Cardiac muscle cell (in vitro differentiated cells and primary cell): ENCODE measurements at regions not wholly inside any gene's neighbourhood (a gene's known extent, or its start where the extent isn't known, plus 50 kb on each side); places are given as distances from the start of the nearest gene placed in this dataset.
A peak's percentile ranks its signal among the peaks of the same experiment; 100 is the strongest.

ENCODE experiments used
- DNase-seq, 2 donors: peaks; one replicate each; pipeline versions ENCODE4 v3.0.0 to v3.0.0-alpha.2; 2010 to 2017; ENCODE audit warnings: low read depth in 1 of 2, low spot score in 1 of 2
- H3K27ac ChIP-seq: fragments of 200-600 bp; sonication (generic); 2 replicates; pipeline ENCODE4 v1.5.1; 2016
- H3K27me3 ChIP-seq: fragments of 200-600 bp; sonication (generic); 2 replicates; pipeline ENCODE4 v1.6.0; 2016; ENCODE audit warnings: control low read depth
- H3K36me3 ChIP-seq: fragments of 200-600 bp; sonication (generic); 2 replicates; pipeline ENCODE4 v1.5.1; 2016; ENCODE audit warnings: control low read depth
- H3K4me1 ChIP-seq: fragments of 200-600 bp; sonication (generic); 2 replicates; pipeline ENCODE4 v1.8.1; 2017; ENCODE audit warnings: low read depth, mild to moderate bottlenecking, mixed run types
- H3K4me3 ChIP-seq: fragments of 200-600 bp; sonication (generic); 2 replicates; pipeline ENCODE4 v1.5.1; 2016; ENCODE audit warnings: mild to moderate bottlenecking
- H3K9me3 ChIP-seq: fragments of 200-600 bp; sonication (generic); 2 replicates; pipeline ENCODE4 v1.5.1; 2017; ENCODE audit warnings: low read depth, mild to moderate bottlenecking, control low read depth
- TF ChIP-seq, protein P1 (sequence below): IDR thresholded peaks from 2 replicates; pipeline ENCODE4 v1.5.1; 2012; ENCODE audit warnings: low read depth, mild to moderate bottlenecking, low read length

DNA sequence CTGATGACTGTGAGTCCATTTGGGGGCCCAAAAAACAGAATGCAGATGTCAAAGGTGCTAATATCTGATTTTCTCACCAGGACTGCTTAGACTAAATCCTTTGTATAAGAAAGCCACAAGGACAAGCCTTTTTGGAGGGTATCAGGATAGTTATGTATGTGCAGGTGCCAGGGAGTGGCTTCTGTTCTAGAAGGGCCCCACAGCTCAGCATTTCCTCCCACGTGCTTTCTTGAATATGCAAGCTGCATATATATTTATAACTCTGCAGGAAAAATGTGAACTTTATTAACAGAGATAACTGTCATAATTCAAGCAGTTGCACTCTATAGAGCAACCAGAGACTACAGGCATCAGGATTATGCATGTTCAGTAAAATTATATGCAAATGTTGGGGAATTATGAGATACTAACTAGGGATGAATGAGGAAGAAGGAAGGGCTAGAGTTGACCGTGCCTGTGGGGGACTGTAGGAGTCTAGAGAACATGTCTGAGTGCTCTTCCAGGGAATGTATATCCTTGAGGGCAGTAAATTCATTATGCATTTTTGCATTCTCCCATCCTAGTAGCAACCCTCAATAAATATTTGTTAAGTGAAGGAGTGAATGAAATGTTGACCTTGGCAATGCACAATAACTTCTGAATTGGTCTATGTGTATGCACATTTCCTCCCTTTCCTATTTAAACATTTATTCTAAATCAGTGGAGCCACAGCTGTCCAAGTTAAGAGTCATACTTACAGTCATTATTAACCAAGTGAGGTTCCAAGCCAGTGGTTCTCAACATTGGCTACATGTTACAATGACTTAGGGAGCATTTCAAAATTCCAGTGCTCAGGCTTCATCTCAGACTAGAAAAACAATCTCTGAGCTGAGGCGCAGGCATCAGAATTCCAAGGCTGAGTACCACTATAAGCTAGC is 94.8 kb upstream of the ANKRD28 start:
- TF ChIP-seq, protein P1, sequence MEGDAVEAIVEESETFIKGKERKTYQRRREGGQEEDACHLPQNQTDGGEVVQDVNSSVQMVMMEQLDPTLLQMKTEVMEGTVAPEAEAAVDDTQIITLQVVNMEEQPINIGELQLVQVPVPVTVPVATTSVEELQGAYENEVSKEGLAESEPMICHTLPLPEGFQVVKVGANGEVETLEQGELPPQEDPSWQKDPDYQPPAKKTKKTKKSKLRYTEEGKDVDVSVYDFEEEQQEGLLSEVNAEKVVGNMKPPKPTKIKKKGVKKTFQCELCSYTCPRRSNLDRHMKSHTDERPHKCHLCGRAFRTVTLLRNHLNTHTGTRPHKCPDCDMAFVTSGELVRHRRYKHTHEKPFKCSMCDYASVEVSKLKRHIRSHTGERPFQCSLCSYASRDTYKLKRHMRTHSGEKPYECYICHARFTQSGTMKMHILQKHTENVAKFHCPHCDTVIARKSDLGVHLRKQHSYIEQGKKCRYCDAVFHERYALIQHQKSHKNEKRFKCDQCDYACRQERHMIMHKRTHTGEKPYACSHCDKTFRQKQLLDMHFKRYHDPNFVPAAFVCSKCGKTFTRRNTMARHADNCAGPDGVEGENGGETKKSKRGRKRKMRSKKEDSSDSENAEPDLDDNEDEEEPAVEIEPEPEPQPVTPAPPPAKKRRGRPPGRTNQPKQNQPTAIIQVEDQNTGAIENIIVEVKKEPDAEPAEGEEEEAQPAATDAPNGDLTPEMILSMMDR, result no peak
- no peaks in the 10 kb centered on the region for H3K9me3 ChIP-seq
- DNase-seq, result no peak
- H3K4me3 ChIP-seq, result no peak overlapping the region
- no peaks in the 10 kb centered on the region for H3K36me3 ChIP-seq
- no peaks in the 10 kb centered on the region for H3K27me3 ChIP-seq
- H3K4me1 ChIP-seq, result no peaks in the 10 kb centered on the region
- H3K27ac ChIP-seq, result no peak overlapping the region

DNA sequence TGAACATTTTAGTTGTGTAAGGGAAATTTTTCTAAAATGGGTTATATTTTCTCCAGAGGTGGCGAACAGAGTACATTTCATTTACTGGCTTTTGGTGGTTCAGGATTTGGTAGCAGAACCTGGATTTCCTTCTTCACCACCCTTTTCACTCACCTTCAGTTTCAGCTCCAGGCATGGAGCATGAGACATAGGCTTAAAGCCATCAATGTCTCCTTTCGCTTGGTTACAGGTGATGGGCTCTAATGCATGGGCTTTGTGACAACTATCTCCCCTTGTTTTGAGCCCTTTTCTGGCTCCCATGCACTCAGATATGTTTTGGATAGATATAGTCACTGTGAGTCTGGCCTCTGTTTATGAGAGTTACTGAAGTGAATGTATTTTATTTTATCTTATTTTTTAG is 96.6 kb upstream of the ANKRD28 start:
- H3K4me1 ChIP-seq, result no peaks in the 10 kb centered on the region
- DNase-seq, result no peak

DNA sequence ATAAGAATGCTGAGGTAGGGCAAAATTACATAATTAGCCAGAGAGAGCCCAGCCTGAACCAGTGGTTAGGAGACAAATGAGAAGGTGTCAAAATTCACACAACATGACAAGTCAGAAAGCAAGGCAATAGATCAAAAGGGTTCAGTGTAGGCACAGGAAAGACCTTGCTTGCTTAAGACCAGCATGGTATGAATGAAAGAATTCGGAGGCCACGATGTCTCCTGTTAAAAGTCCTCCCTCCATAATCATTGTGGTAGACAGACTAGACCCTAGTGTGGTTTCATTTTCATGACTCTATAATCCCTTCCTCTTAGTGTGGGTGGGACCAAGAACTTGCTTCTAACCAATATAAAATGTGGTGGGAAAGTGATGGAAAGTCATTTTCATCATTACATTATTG is 98.7 kb upstream of the ANKRD28 start:
- Histone ChIP-seq H3K9me3 (no peaks in the 10 kb centered on the region), H3K4me3 (no peak overlapping the region), H3K36me3 (no peaks in the 10 kb centered on the region), H3K27me3 (no peaks in the 10 kb centered on the region), H3K27ac (no peak overlapping the region), H3K4me1 (no peaks in the 10 kb centered on the region)
- TF ChIP-seq, protein P1, result no peak
- DNase-seq, result no peak

More for the DNA sequence above, 96.6 kb upstream of the ANKRD28 start:
- no peaks in the 10 kb centered on the region for H3K9me3 ChIP-seq
- H3K36me3 ChIP-seq, result no peaks in the 10 kb centered on the region
- no peak overlapping the region for H3K4me3 ChIP-seq
- TF ChIP-seq, protein P1, result no peak
- H3K27me3 ChIP-seq, result no peaks in the 10 kb centered on the region
- no peak overlapping the region for H3K27ac ChIP-seq

DNA sequence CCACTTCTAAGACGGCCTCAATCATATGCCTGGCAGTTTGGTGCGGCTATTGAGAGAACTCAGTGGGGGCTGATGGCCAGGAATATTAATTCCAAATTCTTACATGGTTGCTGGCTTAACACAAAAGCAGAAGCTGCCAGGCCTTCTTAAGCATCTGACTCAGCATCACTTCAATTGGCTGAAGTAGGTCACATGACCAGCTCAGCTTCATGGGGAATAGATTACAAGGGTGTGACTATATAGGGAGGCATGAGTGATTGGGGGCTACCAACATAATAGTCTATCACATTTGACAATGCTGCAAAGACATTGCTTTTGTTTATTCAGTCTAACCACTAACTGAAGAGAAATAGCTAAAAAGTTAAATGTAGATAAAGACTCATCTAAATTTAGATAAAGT is 101.6 kb upstream of the ANKRD28 start:
- TF ChIP-seq, protein P1, result no peak
- Histone ChIP-seq H3K9me3 (no peaks in the 10 kb centered on the region), H3K4me3 (no peak overlapping the region), H3K36me3 (no peaks in the 10 kb centered on the region), H3K4me1 (no peaks in the 10 kb centered on the region), H3K27ac (no peak overlapping the region), H3K27me3 (no peaks in the 10 kb centered on the region)
- DNase-seq, result peak in 1 of 2 donors; percentile 40

DNA sequence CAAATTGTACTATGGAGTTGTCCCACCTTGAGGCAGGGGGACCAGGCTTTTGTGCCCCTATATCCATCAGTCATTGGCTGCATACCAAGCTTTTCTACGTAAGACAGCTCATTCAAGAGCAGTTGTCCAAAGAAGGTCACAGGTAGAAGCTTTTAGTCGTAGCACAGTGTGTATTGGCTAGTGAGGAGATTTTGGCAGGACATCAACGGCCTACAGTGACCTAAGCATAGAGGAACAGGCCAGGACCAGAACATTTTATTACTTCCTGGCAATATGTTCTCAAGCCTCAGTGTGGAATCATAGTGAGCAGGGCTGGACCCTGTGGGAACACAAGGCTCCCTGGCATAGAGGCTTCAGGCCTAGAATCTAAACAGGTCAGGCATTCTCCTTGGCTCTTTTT is 105.4 kb upstream of the ANKRD28 start:
- TF ChIP-seq, protein P1, result no peak
- Histone ChIP-seq H3K4me3 (no peak overlapping the region), H3K4me1 (no peaks in the 10 kb centered on the region), H3K27ac (no peak overlapping the region), H3K9me3 (no peaks in the 10 kb centered on the region), H3K27me3 (no peaks in the 10 kb centered on the region), H3K36me3 (no peaks in the 10 kb centered on the region)
- DNase-seq, result no peak
